ENCODE measurements at regions not wholly inside any gene's neighbourhood (a gene's known extent, or its start where the extent isn't known, plus 50 kb on each side); places are given as distances from the start of the nearest gene placed in this dataset.

- no peak for TF ChIP-seq SRF (IDR thresholded peaks at IDR 0.05; ENCODE audit: low read depth, low read length)
- no peak for TF ChIP-seq KLF11 (CRISPR knock-in tag; IDR thresholded peaks at IDR 0.05)
- TF ChIP-seq ZNF230 (CRISPR knock-in tag; IDR thresholded peaks at IDR 0.05): no peak
- no peak for TF ChIP-seq NRL (CRISPR knock-in tag; IDR thresholded peaks at IDR 0.05; ENCODE audit: borderline replicate concordance)
- TF ChIP-seq RARG (CRISPR knock-in tag; IDR thresholded peaks at IDR 0.05; ENCODE audit: low read depth): no peak
- TF ChIP-seq CTCF (CRISPR knock-in tag; IDR thresholded peaks at IDR 0.05): no peak
- TF ChIP-seq HINFP (CRISPR knock-in tag; IDR thresholded peaks at IDR 0.05; ENCODE audit: low read depth): no peak
- TF ChIP-seq MEF2D (CRISPR knock-in tag; IDR thresholded peaks at IDR 0.05): no peak
- no peak for TF ChIP-seq TRAFD1 (CRISPR knock-in tag; IDR thresholded peaks at IDR 0.05; ENCODE audit: borderline replicate concordance)
- TF ChIP-seq ZNF207 (IDR thresholded peaks at IDR 0.05; ENCODE audit: borderline replicate concordance): no peak
- no peak for TF ChIP-seq GTF3A (CRISPR knock-in tag; conservative IDR thresholded peaks at IDR 0.05)
- peak; percentile 31 for TF ChIP-seq TBL1XR1 (IDR thresholded peaks at IDR 0.05; ENCODE audit: borderline replicate concordance, low read length, partially characterized antibody)
- TF ChIP-seq PCBP2 (optimal IDR thresholded peaks at IDR 0.05; ENCODE audit: low read depth, low read length, poor library complexity, severe bottlenecking): no peak
- TF ChIP-seq ZBTB46 (CRISPR knock-in tag; IDR thresholded peaks at IDR 0.05; ENCODE audit: borderline replicate concordance): no peak
- no peak for TF ChIP-seq JUNB (CRISPR knock-in tag; IDR thresholded peaks at IDR 0.05; ENCODE audit: borderline replicate concordance)
- no peak for TF ChIP-seq TOPORS (CRISPR knock-in tag; IDR thresholded peaks at IDR 0.05)
- TF ChIP-seq EED (CRISPR knock-in tag; IDR thresholded peaks at IDR 0.05): 0 out of 2 replicates have a peak, but pooled peaks have one; percentile 27
- TF ChIP-seq PTBP1 (IDR thresholded peaks at IDR 0.05; ENCODE audit: low read depth, low read length, poor library complexity, severe bottlenecking): peak; percentile 27
- TF ChIP-seq FOXK1 (CRISPR knock-in tag; IDR thresholded peaks at IDR 0.05; ENCODE audit: borderline replicate concordance, low read depth): peak; percentile 56; the same call in 1 of the 2 replicates
- TF ChIP-seq ZKSCAN8 (CRISPR knock-in tag; IDR thresholded peaks at IDR 0.05; ENCODE audit: borderline replicate concordance): peak; percentile 54; the same call in 1 of the 2 replicates
- TF ChIP-seq NFE2L2 (IDR thresholded peaks at IDR 0.05; ENCODE audit: low read length): no peak
- TF ChIP-seq CHCHD3 (CRISPR knock-in tag; IDR thresholded peaks at IDR 0.05): no peak
- no peak for TF ChIP-seq ZNF329 (CRISPR knock-in tag; IDR thresholded peaks at IDR 0.05; ENCODE audit: low read depth)
These were observed 88.3 kb downstream of the RHOB start (continued) for GRCh38 chr2:20534913-20535801.

Measured in HepG2 (cell line).